ENCODE measurements at regions not wholly inside any gene's neighbourhood (a gene's known extent, or its start where the extent isn't known, plus 50 kb on each side); places are given as distances from the start of the nearest gene placed in this dataset.
"Not testable (repeated sequence)": the region's sequence is repeated elsewhere in the genome, so short reads cannot be mapped to it uniquely, and the experiment has no call there.

- no peak for TF ChIP-seq POLR2A (IDR thresholded peaks at IDR 0.05)
- TF ChIP-seq EP300 (IDR thresholded peaks at IDR 0.05; ENCODE audit: low read depth), result no peak
- no peak for TF ChIP-seq POLR2AphosphoS5 (IDR thresholded peaks at IDR 0.05)
- no peak for TF ChIP-seq CTCF (IDR thresholded peaks at IDR 0.05)
- H3K9me3 ChIP-seq, result peaks cover 0 to 4% of the 10 kb centered on the region in 2 donors
- no peaks in the 10 kb centered on the region for H3K27me3 ChIP-seq
- H3K4me3 ChIP-seq, result no peak overlapping the region
- no peaks in the 10 kb centered on the region for H3K36me3 ChIP-seq
- in situ Hi-C loops (cut with MboI; ENCODE audit: low pct_ligation_motif_present in 1 of 4, low pct_unique_long_range_greater_than_20kb in 1 of 4, low sequenced_read_pairs in 3 of 4) (no loop called here), intact Hi-C loops (cut with DNase I; ENCODE audit: low total_unique reads) (no loop called here)
- no peak for DNase-seq
- 37% methylated on average over 3 of the region's 3 CpGs; no CpG with 5 or more reads in 1 of the 2 donors for WGBS, 2 donors (ENCODE audit: low coverage in 1 of 2)
- no peaks in the 10 kb centered on the region for H3K4me1 ChIP-seq
- no peak overlapping the region for H3K27ac ChIP-seq
Observed at GRCh38 chr14:105773584-105773983, 247.2 kb downstream of the TMEM121 start.

- in situ Hi-C loops (cut with MboI; ENCODE audit: low pct_ligation_motif_present in 1 of 4, low pct_unique_long_range_greater_than_20kb in 1 of 4, low sequenced_read_pairs in 3 of 4) (no loop called here), intact Hi-C loops (cut with DNase I; ENCODE audit: low total_unique reads) (no loop called here)
- TF ChIP-seq CTCF (IDR thresholded peaks at IDR 0.05), result no peak
- no peak for TF ChIP-seq POLR2AphosphoS5 (IDR thresholded peaks at IDR 0.05)
- TF ChIP-seq EP300 (IDR thresholded peaks at IDR 0.05; ENCODE audit: low read depth), result no peak
- TF ChIP-seq POLR2A (IDR thresholded peaks at IDR 0.05), result no peak
- H3K36me3 ChIP-seq, result no peaks in the 10 kb centered on the region
- H3K4me3 ChIP-seq, result no peak overlapping the region
- H3K4me1 ChIP-seq, result no peaks in the 10 kb centered on the region
- 42% methylated on average over 3 of the region's 3 CpGs; no CpG with 5 or more reads in 1 of the 2 donors for WGBS, 2 donors (ENCODE audit: low coverage in 1 of 2)
- no peaks in the 10 kb centered on the region for H3K27me3 ChIP-seq
- no peak overlapping the region for H3K27ac ChIP-seq
- no peak for DNase-seq
- H3K9me3 ChIP-seq, result peaks cover 0 to 8% of the 10 kb centered on the region in 2 donors
Observed at GRCh38 chr14:105774001-105774400, 247.6 kb downstream of the TMEM121 start.

GRCh38 chr14:105774585-105775348 lies 248.4 kb downstream of the TMEM121 start:
- H3K9me3 ChIP-seq; H3K4me1 ChIP-seq; in situ Hi-C loops (cut with MboI; ENCODE audit: low pct_ligation_motif_present in 1 of 4, low pct_unique_long_range_greater_than_20kb in 1 of 4, low sequenced_read_pairs in 3 of 4); intact Hi-C loops (cut with DNase I; ENCODE audit: low total_unique reads); H3K4me3 ChIP-seq; H3K36me3 ChIP-seq; H3K27ac ChIP-seq; H3K27me3 ChIP-seq; DNase-seq: not testable (repeated sequence)
- 75% methylated on average over 17 of the region's 20 CpGs; no CpG with 5 or more reads in 1 of the 2 donors for whole genome bisulfite sequencing, 2 donors (ENCODE audit: low coverage in 1 of 2)

- H3K4me1 ChIP-seq; intact Hi-C loops (cut with DNase I; ENCODE audit: low total_unique reads); H3K9me3 ChIP-seq; H3K4me3 ChIP-seq; H3K27ac ChIP-seq; DNase-seq; H3K36me3 ChIP-seq; in situ Hi-C loops (cut with MboI; ENCODE audit: low pct_ligation_motif_present in 1 of 4, low pct_unique_long_range_greater_than_20kb in 1 of 4, low sequenced_read_pairs in 3 of 4); H3K27me3 ChIP-seq: not testable (repeated sequence)
- WGBS, 2 donors (ENCODE audit: low coverage in 1 of 2), result 63% methylated on average over 13 of the region's 17 CpGs; no CpG with 5 or more reads in 1 of the 2 donors
Observed at GRCh38 chr14:105775349-105775923, 249.1 kb downstream of the TMEM121 start.

- H3K9me3 ChIP-seq, result peaks cover 9 to 16% of the 10 kb centered on the region in 2 donors
- H3K27ac ChIP-seq; DNase-seq; intact Hi-C loops (cut with DNase I; ENCODE audit: low total_unique reads); H3K4me3 ChIP-seq; H3K27me3 ChIP-seq; H3K4me1 ChIP-seq; H3K36me3 ChIP-seq; in situ Hi-C loops (cut with MboI; ENCODE audit: low pct_ligation_motif_present in 1 of 4, low pct_unique_long_range_greater_than_20kb in 1 of 4, low sequenced_read_pairs in 3 of 4): not testable (repeated sequence)
- no CpG with 5 or more reads among the region's 6 CpGs for WGBS, 2 donors (ENCODE audit: low coverage in 1 of 2)
Observed at GRCh38 chr14:105776112-105776511, 249.7 kb downstream of the TMEM121 start.
